Left ventricle myocardium inferior (tissue), 1 donor: ENCODE measurements at regions not wholly inside any gene's neighbourhood (a gene's known extent, or its start where the extent isn't known, plus 50 kb on each side); places are given as distances from the start of the nearest gene placed in this dataset.

Experiments
- DNase-seq: peaks from one replicate; pipeline ENCODE4 v3.0.0-alpha.2; 2020
- H3K27ac ChIP-seq: fragments of 200-600 bp; replicated peaks from 2 replicates; pipeline ENCODE4 v1.8.0; 2021
- H3K27me3 ChIP-seq: fragments of 200-600 bp; 2 replicates; pipeline ENCODE4 v1.8.0; 2021; ENCODE audit warnings: low read depth
- H3K36me3 ChIP-seq: fragments of 200-600 bp; 2 replicates; pipeline ENCODE4 v1.8.0; 2021
- H3K4me1 ChIP-seq: fragments of 200-600 bp; 2 replicates; pipeline ENCODE4 v1.8.0; 2021
- H3K4me3 ChIP-seq: fragments of 200-600 bp; 2 replicates; pipeline ENCODE4 v1.8.0; 2021; ENCODE audit warnings: mild to moderate bottlenecking, moderate library complexity
- H3K9me3 ChIP-seq: fragments of 200-600 bp; replicated peaks from 2 replicates; pipeline ENCODE4 v1.8.0; 2021
- intact Hi-C: fragments of 100-400 bp; cut with micrococcal nuclease; formaldehyde crosslinking; loops from one replicate; pipeline ENCODE4 v1.11.0; 2022
- TF ChIP-seq, protein P1 (sequence below): fragments of 200-600 bp; IDR thresholded peaks from 2 replicates; pipeline ENCODE4 v1.8.0; 2021; ENCODE audit warnings: antibody characterized with exemption, mild to moderate bottlenecking, borderline replicate concordance
- donor health status: DM: no; HTN: yes; CAD: no; lungs with severe emphysema.

DNA sequence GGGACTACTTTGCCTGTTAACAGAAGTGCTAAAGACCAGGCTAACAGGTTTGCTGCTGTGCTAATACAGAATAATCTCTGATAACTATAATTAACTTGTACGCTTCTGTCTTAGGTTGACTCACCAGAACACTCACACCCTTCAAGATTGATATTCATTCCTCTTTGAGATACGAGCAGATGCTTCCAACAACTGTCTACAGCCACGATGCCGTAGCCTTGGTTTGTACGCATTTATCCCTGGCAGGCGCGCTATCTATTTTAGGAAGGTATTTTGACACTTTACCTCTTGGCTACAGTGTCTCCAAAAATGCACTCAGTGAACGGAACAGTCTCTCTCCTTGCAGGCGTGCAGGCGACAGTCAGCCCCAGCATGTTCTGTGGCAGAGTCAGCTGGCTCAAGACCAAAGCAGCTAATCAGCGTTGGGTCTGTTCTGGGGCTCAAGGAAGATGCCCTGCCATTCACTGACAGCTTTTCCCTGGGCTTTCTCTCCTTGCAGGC, 146.4 kb upstream of the PRICKLE1 start:
- intact Hi-C loops = no loop called here
- H3K4me1 ChIP-seq = peaks cover 38% of the 10 kb centered on the region
- no peaks in the 10 kb centered on the region for H3K36me3 ChIP-seq
- DNase-seq = peak; percentile 67
- H3K4me3 ChIP-seq = peak overlapping the region; percentile 39
- TF ChIP-seq, protein P1, sequence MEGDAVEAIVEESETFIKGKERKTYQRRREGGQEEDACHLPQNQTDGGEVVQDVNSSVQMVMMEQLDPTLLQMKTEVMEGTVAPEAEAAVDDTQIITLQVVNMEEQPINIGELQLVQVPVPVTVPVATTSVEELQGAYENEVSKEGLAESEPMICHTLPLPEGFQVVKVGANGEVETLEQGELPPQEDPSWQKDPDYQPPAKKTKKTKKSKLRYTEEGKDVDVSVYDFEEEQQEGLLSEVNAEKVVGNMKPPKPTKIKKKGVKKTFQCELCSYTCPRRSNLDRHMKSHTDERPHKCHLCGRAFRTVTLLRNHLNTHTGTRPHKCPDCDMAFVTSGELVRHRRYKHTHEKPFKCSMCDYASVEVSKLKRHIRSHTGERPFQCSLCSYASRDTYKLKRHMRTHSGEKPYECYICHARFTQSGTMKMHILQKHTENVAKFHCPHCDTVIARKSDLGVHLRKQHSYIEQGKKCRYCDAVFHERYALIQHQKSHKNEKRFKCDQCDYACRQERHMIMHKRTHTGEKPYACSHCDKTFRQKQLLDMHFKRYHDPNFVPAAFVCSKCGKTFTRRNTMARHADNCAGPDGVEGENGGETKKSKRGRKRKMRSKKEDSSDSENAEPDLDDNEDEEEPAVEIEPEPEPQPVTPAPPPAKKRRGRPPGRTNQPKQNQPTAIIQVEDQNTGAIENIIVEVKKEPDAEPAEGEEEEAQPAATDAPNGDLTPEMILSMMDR = no peak
- H3K27me3 ChIP-seq = no peaks in the 10 kb centered on the region
- H3K27ac ChIP-seq = peak overlapping the region; percentile 81
- H3K9me3 ChIP-seq = no peaks in the 10 kb centered on the region

DNA sequence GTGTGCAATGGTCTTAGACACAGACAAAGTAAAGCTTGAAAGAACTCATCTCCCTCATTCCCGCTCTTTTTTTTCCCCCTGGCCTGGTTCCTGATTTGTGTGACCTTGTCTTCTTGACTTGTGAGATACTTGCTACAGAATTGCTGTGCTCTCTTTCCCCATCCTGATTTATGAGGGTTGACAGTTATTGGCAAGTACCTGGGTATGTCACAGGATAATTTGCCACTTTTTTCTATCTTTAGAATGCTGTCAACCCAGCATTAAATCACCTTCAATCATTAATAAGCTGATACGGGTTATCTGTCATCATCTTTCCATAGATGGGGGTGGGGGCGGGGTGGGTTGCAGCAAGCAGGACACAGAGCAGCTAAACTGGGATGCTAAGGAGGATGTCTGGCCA, 144.4 kb upstream of the PRICKLE1 start:
- DNase-seq = no peak
- H3K4me3 ChIP-seq = no peak overlapping the region
- intact Hi-C loops = no loop called here
- H3K27me3 ChIP-seq = no peaks in the 10 kb centered on the region
- TF ChIP-seq, protein P1 = no peak
- H3K27ac ChIP-seq = no peak overlapping the region
- no peaks in the 10 kb centered on the region for H3K36me3 ChIP-seq
- H3K4me1 ChIP-seq = peaks cover 29% of the 10 kb centered on the region
- H3K9me3 ChIP-seq = no peaks in the 10 kb centered on the region

DNA sequence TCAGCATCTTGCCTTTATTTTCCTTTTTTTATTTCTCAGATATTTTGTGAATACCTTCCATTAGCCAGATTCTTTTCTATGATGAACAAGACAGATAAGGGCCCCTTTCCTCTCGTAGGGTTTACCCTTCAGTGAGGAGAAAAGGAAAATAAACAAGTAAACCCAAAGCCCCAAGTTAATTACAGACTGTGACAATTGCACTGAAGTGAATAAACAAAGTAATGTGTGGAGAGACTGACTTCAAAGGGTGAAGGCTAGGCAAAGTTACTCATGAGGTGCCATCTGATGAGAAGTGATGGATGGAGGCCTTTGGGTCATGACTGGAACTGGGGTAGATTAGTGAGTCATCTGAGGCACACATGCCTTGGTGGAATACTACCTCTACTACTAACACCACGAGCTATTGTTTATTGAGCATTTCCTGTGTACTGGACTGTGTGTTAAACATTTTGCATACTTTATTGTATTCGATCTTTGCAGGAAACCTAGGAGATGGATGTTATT, 143.4 kb upstream of the PRICKLE1 start:
- H3K9me3 ChIP-seq = no peaks in the 10 kb centered on the region
- TF ChIP-seq, protein P1 = no peak
- H3K27me3 ChIP-seq = no peaks in the 10 kb centered on the region
- no peak overlapping the region for H3K27ac ChIP-seq
- DNase-seq = no peak
- no peaks in the 10 kb centered on the region for H3K36me3 ChIP-seq
- H3K4me1 ChIP-seq = peaks cover 20% of the 10 kb centered on the region
- intact Hi-C loops = no loop called here
- H3K4me3 ChIP-seq = no peak overlapping the region

DNA sequence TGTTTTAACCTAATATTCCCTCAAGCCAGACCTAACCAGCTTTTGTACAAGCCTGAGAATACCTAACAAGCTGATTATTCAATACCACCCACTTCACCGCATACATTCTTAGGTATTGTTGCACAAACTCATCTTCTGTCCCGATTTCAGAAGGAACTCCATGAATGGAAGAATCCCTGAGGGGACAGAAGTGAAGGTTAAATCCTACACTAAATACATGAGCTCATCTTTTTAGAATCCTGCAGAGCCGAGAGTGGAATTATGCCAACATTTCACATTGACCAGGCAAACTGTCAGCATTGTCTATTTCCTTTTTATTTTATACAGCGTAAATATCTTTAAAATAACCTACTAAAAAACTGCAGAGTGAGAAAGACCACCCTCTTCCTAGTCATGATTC, 140.7 kb upstream of the PRICKLE1 start:
- no peaks in the 10 kb centered on the region for H3K36me3 ChIP-seq
- no peak for DNase-seq
- peaks cover 17% of the 10 kb centered on the region for H3K9me3 ChIP-seq
- no peak overlapping the region for H3K27ac ChIP-seq
- H3K27me3 ChIP-seq = no peaks in the 10 kb centered on the region
- TF ChIP-seq, protein P1 = no peak
- peaks cover 6% of the 10 kb centered on the region for H3K4me1 ChIP-seq
- no peak overlapping the region for H3K4me3 ChIP-seq
- intact Hi-C loops = no loop called here

DNA sequence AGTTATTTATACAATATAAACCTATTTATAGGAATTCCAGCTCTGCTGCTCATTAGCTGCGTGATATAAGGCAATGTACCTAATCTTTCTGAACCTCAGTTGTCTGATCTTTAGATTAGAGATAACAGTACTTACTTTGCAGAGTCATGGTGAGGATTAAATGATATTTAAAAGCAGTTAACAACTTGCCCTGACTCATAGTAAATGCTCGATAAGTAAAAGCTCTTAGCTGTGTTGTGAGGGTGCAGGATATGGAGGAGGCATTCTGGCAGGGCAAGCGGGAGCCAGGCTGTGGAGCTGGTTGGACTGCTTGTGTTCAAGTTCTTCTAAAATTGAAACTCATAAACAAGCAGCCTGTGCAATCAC, 140.0 kb upstream of the PRICKLE1 start:
- DNase-seq = no peak
- peaks cover 22% of the 10 kb centered on the region for H3K9me3 ChIP-seq
- no peak overlapping the region for H3K27ac ChIP-seq
- H3K4me1 ChIP-seq = peaks cover 6% of the 10 kb centered on the region
- TF ChIP-seq, protein P1 = no peak
- no peaks in the 10 kb centered on the region for H3K27me3 ChIP-seq
- intact Hi-C loops = no loop called here
- no peak overlapping the region for H3K4me3 ChIP-seq
- H3K36me3 ChIP-seq = no peaks in the 10 kb centered on the region
